RWPE2 (cell line): ENCODE measurements at regions not wholly inside any gene's neighbourhood (a gene's known extent, or its start where the extent isn't known, plus 50 kb on each side); places are given as distances from the start of the nearest gene placed in this dataset.

Experiments
- ATAC-seq: fragments of 200-7000 bp; cut with Tn5 transposase; 3 replicates; pipeline ENCODE4 v1.9.1; 2021; ENCODE audit warnings: low read depth
- DNase-seq: peaks from one replicate; pipeline ENCODE4 v3.0.0-alpha.2; 2020; ENCODE audit warnings: low spot score
- H3K27ac ChIP-seq: fragments of 450-650 bp; 2 replicates; pipeline ENCODE4 v1.5.1; 2017; ENCODE audit warnings: mild to moderate bottlenecking; ENCODE audit not compliant: poor library complexity, severe bottlenecking
- H3K27me3 ChIP-seq: fragments of 250-450 bp; sonication (Bioruptor Pico); 2 replicates; pipeline ENCODE4 v1.5.1; 2021; ENCODE audit warnings: mild to moderate bottlenecking, moderate library complexity; ENCODE audit not compliant: insufficient read depth, poor library complexity, severe bottlenecking
- H3K36me3 ChIP-seq: fragments of 250-450 bp; sonication (Bioruptor Pico); 2 replicates; pipeline ENCODE4 v1.5.1; 2020; ENCODE audit warnings: low read depth, mild to moderate bottlenecking, moderate library complexity
- H3K4me1 ChIP-seq: fragments of 250-450 bp; sonication (Bioruptor Pico); 2 replicates; pipeline ENCODE4 v1.5.1; 2021; ENCODE audit warnings: mild to moderate bottlenecking, moderate library complexity; ENCODE audit not compliant: insufficient read depth, poor library complexity, severe bottlenecking
- H3K4me3 ChIP-seq: fragments of 250-450 bp; sonication (Bioruptor Pico); 2 replicates; pipeline ENCODE4 v1.5.1; 2021; ENCODE audit warnings: mild to moderate bottlenecking, moderate library complexity; ENCODE audit not compliant: severe bottlenecking
- H3K9me3 ChIP-seq: fragments of 250-450 bp; sonication (Bioruptor Pico); 2 replicates; pipeline ENCODE4 v1.5.1; 2021; ENCODE audit warnings: mild to moderate bottlenecking, moderate library complexity; ENCODE audit not compliant: severe bottlenecking
- TF ChIP-seq, protein P1 (sequence below): fragments of 450-650 bp; IDR thresholded peaks from one replicate; pipeline ENCODE4 v1.5.1; 2017; ENCODE audit warnings: mild to moderate bottlenecking, moderate library complexity; ENCODE audit not compliant: poor library complexity, severe bottlenecking

DNA sequence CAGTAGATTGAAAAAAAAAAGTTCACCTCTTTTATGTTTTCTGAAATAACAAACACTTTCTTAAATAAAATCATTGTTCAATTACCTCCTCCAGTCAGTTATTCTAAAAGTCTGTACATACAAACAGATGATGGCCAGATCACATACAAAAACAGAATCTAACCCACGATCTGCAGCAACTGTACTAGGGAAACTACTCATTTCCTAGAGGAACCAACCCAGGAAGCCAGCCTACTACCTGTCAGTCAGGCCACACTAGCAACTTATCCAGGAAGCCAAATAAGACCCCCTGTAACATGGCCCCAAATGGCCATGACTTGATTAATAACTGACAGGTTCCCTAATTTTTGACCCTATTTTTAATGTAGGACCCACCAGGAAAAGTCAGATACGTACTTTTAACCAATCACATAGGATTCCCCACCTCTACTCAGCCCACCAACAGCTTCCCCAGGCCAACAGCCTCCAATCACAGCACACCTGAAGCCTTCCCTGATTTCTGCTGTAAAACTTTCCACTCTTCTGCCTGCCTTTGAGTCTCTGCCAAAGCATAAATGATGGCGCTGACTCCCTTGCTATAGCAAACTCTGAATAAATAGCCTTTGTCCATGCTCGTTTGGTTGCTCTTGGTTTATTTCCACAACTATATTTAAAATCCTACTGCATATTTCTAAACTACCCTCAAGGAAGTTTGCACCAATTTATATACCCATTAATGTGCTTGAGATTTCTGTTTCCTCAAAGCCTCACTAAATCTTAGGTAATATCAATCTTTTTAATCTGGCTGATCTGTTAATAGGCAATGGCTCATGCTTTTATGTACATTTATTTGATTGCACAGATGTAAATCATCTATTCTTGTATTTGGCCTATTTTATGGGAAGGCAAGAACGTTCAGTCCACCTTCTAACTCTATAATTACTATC lies 486.4 kb downstream of the FBXO15 start:
- TF ChIP-seq, protein P1, sequence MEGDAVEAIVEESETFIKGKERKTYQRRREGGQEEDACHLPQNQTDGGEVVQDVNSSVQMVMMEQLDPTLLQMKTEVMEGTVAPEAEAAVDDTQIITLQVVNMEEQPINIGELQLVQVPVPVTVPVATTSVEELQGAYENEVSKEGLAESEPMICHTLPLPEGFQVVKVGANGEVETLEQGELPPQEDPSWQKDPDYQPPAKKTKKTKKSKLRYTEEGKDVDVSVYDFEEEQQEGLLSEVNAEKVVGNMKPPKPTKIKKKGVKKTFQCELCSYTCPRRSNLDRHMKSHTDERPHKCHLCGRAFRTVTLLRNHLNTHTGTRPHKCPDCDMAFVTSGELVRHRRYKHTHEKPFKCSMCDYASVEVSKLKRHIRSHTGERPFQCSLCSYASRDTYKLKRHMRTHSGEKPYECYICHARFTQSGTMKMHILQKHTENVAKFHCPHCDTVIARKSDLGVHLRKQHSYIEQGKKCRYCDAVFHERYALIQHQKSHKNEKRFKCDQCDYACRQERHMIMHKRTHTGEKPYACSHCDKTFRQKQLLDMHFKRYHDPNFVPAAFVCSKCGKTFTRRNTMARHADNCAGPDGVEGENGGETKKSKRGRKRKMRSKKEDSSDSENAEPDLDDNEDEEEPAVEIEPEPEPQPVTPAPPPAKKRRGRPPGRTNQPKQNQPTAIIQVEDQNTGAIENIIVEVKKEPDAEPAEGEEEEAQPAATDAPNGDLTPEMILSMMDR: no peak
- no peaks in the 10 kb centered on the region for H3K4me1 ChIP-seq
- ATAC-seq: no peak
- H3K27ac ChIP-seq: no peak overlapping the region
- no peak for DNase-seq
- no peaks in the 10 kb centered on the region for H3K36me3 ChIP-seq
- no peaks in the 10 kb centered on the region for H3K27me3 ChIP-seq
- no peaks in the 10 kb centered on the region for H3K9me3 ChIP-seq
- H3K4me3 ChIP-seq: no peak overlapping the region

DNA sequence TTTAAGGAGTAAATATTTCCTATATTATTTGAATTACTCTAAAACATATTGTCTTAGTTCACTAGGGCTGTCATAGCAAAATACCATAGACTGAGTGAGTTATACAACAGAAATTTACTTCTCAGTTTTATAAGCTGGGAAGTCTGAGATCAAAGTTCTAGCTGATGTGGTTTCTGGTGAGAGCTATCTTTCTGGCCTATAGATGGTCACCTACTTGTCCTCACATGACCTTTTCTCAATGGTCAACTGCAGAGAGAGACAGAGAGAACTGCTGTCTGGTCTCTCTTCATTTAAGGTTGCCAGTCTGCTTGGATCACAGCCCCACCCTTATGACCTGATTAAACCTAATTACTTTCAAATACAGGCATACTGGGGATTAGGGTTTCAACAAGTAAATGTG lies 490.9 kb downstream of the FBXO15 start:
- no peak for DNase-seq
- no peak for ATAC-seq
- Histone ChIP-seq H3K4me1 (peaks cover 7% of the 10 kb centered on the region), H3K27me3 (no peaks in the 10 kb centered on the region), H3K36me3 (no peaks in the 10 kb centered on the region), H3K4me3 (no peak overlapping the region), H3K27ac (no peak overlapping the region), H3K9me3 (no peaks in the 10 kb centered on the region)
- TF ChIP-seq, protein P1: no peak

DNA sequence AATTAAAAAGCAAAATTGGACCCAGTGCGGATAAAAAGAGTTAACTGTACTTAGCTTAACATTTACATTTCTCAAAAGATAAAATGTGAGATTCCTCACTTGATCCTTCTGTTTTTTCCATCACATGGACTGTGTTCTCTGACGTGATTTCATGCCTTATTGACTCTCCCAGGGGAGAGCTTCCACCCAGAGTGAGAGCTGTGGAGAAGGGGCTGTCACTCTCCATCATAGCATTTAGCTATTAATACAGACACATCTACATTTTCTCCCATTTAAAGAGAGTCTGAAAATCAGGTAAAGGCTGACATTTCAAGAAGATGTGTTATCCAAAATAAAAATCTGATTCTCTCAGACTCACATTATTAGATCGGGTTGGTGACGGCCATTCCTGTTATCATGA lies 493.8 kb downstream of the FBXO15 start:
- no peak overlapping the region for H3K27ac ChIP-seq
- no peaks in the 10 kb centered on the region for H3K27me3 ChIP-seq
- no peak overlapping the region for H3K4me3 ChIP-seq
- no peaks in the 10 kb centered on the region for H3K9me3 ChIP-seq
- ATAC-seq: no peak
- DNase-seq: no peak
- TF ChIP-seq, protein P1: no peak
- peaks cover 7% of the 10 kb centered on the region for H3K4me1 ChIP-seq
- H3K36me3 ChIP-seq: no peaks in the 10 kb centered on the region

DNA sequence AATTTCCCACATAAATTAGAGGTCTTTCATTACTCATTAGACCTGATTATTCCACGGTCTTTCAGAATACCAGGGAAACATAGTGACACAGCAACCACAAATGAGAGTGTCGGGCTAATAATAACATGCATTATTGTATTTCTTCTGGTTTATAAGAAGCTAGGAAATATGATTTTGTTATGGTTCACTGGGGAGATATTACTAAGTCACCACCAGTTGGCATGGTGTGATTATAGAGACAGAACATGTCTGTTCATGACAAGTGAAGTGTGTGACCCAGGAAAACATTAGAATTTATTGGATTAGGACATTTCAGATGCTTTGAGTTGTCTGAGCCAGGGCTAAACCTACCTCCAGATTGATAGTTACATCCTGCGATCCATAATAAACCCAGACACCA lies 494.4 kb downstream of the FBXO15 start:
- H3K9me3 ChIP-seq: no peaks in the 10 kb centered on the region
- H3K36me3 ChIP-seq: no peaks in the 10 kb centered on the region
- DNase-seq: no peak
- no peak; the same call in 2 of the 3 replicates for ATAC-seq
- H3K27me3 ChIP-seq: no peaks in the 10 kb centered on the region
- H3K27ac ChIP-seq: no peak overlapping the region
- TF ChIP-seq, protein P1: no peak
- no peak overlapping the region for H3K4me3 ChIP-seq
- peaks cover 7% of the 10 kb centered on the region for H3K4me1 ChIP-seq

DNA sequence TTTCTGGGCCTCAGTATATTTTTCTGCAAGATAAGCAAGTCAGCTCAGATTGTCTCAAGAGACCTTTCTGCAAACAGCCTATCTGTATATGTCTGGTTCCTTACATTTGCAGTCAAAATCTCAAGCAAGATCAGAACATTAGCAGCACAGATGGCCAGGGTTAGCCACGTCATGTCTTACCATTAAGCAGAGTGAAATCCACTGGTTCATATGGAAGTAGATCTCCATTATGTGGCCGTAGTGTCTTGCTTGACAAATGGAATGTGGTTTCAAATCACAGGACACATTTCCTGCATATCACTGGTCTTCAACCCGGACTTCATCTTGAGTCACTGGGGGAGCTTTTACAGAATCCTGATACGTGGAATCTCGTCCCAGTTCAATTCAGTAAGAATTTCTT lies 500.2 kb downstream of the FBXO15 start:
- TF ChIP-seq, protein P1: no peak
- DNase-seq (no peak), ATAC-seq (no peak)
- no peaks in the 10 kb centered on the region for H3K36me3 ChIP-seq
- H3K27ac ChIP-seq: peak overlapping the region; percentile 97
- H3K4me1 ChIP-seq: peaks cover 33% of the 10 kb centered on the region
- H3K27me3 ChIP-seq: no peaks in the 10 kb centered on the region
- no peak overlapping the region for H3K4me3 ChIP-seq
- H3K9me3 ChIP-seq: no peaks in the 10 kb centered on the region
